HG03095 (cell line): ENCODE measurements at regions not wholly inside any gene's neighbourhood (a gene's known extent, or its start where the extent isn't known, plus 50 kb on each side); places are given as distances from the start of the nearest gene placed in this dataset.

Experiments
- ATAC-seq: cut with Tn5 transposase; IDR thresholded peaks from one replicate; pipeline ENCODE4 v1.9.1; 2021; ENCODE audit warnings: moderate library complexity; ENCODE audit not compliant: unreplicated experiment

GRCh38 chr1:68551459-68551858 is 54.6 kb upstream of the DEPDC1 start:
- ATAC-seq = no peak

GRCh38 chr1:68558321-68559026 is 61.6 kb upstream of the DEPDC1 start:
- ATAC-seq = no peak

GRCh38 chr1:68565923-68566322 is 69.0 kb upstream of the DEPDC1 start:
- no peak for ATAC-seq

- no peak for ATAC-seq
Measured at GRCh38 chr1:68570871-68571270, 74.0 kb upstream of the DEPDC1 start.

GRCh38 chr1:68571454-68572235 is 74.8 kb upstream of the DEPDC1 start:
- no peak for ATAC-seq

- no peak for ATAC-seq
Measured at GRCh38 chr1:68585351-68585750, 88.5 kb upstream of the DEPDC1 start.

- no peak for ATAC-seq
Measured at GRCh38 chr1:68586766-68587165, 89.9 kb upstream of the DEPDC1 start.

GRCh38 chr1:68588304-68588703 is 91.4 kb upstream of the DEPDC1 start:
- no peak for ATAC-seq

GRCh38 chr1:68590473-68590872 is 93.6 kb upstream of the DEPDC1 start:
- no peak for ATAC-seq

- no peak for ATAC-seq
Measured at GRCh38 chr1:68594851-68595250, 98.0 kb upstream of the DEPDC1 start.

GRCh38 chr1:68600049-68600661 is 103.3 kb upstream of the DEPDC1 start:
- no peak for ATAC-seq

GRCh38 chr1:68608289-68608688 is 111.4 kb upstream of the DEPDC1 start:
- no peak for ATAC-seq

- no peak for ATAC-seq
Measured at GRCh38 chr1:68615312-68615711, 118.4 kb upstream of the DEPDC1 start.

GRCh38 chr1:68617942-68618341 is 121.1 kb upstream of the DEPDC1 start:
- ATAC-seq = no peak

- ATAC-seq = no peak
Measured at GRCh38 chr1:68620571-68620970, 123.7 kb upstream of the DEPDC1 start.

GRCh38 chr1:68623700-68624099 is 126.8 kb upstream of the DEPDC1 start:
- ATAC-seq = no peak

- no peak for ATAC-seq
Measured at GRCh38 chr1:68624233-68624632, 127.4 kb upstream of the DEPDC1 start.

GRCh38 chr1:68625624-68626023 is 128.7 kb upstream of the DEPDC1 start:
- ATAC-seq = no peak

- ATAC-seq = no peak
Measured at GRCh38 chr1:68633141-68633919, 136.4 kb upstream of the DEPDC1 start.

GRCh38 chr1:68644504-68644903 is 147.6 kb upstream of the DEPDC1 start:
- no peak for ATAC-seq

GRCh38 chr1:68651115-68651514 is 154.2 kb upstream of the DEPDC1 start:
- no peak for ATAC-seq
